Mucosa of rectum (tissue), 2 donors: ENCODE measurements at regions not wholly inside any gene's neighbourhood (a gene's known extent, or its start where the extent isn't known, plus 50 kb on each side); places are given as distances from the start of the nearest gene placed in this dataset.

Source experiments
- H3K27ac ChIP-seq, 2 donors: one replicate each; pipeline ENCODE4 v1.7.0; 2013; ENCODE audit warnings: inconsistent platforms in 2 of 2, low read depth in 2 of 2, low read length in 2 of 2
- H3K27me3 ChIP-seq, 2 donors: one replicate each; pipeline ENCODE4 v1.7.0; 2013; ENCODE audit warnings: low read length in 2 of 2; ENCODE audit not compliant: control insufficient read depth in 2 of 2, insufficient read depth in 2 of 2
- H3K36me3 ChIP-seq, 2 donors: one replicate each; pipeline ENCODE4 v1.7.0; 2013; ENCODE audit warnings: low read length in 2 of 2; ENCODE audit not compliant: control insufficient read depth in 2 of 2, insufficient read depth in 2 of 2
- H3K4me1 ChIP-seq, 2 donors: one replicate each; pipeline ENCODE4 v1.7.0; 2013; ENCODE audit warnings: low read length in 2 of 2, mild to moderate bottlenecking in 1 of 2; ENCODE audit not compliant: control insufficient read depth in 2 of 2, insufficient read depth in 2 of 2
- H3K4me3 ChIP-seq, 2 donors: one replicate each; pipeline ENCODE4 v1.7.0; 2013; ENCODE audit warnings: low read length in 2 of 2
- H3K9ac ChIP-seq, 2 donors: one replicate each; pipeline ENCODE4 v1.7.0; 2013; ENCODE audit warnings: low read length in 2 of 2, low read depth in 1 of 2, mild to moderate bottlenecking in 1 of 2
- H3K9me3 ChIP-seq, 2 donors: one replicate each; pipeline ENCODE4 v1.7.0; 2013; ENCODE audit warnings: low read length in 2 of 2; ENCODE audit not compliant: control insufficient read depth in 2 of 2
- donor health status: healthy.
- donor health status: Normal muscosa, but diverticular disease.

- no peak overlapping the region for H3K27ac ChIP-seq
- H3K9ac ChIP-seq, result no peak overlapping the region
- no peaks in the 10 kb centered on the region for H3K9me3 ChIP-seq
- H3K4me3 ChIP-seq, result no peak overlapping the region
- peaks cover 0 to 5% of the 10 kb centered on the region in 2 donors for H3K4me1 ChIP-seq
- no peaks in the 10 kb centered on the region for H3K27me3 ChIP-seq
- H3K36me3 ChIP-seq, result no peaks in the 10 kb centered on the region
Measured at GRCh38 chr1:94651076-94651475, 109.5 kb upstream of the F3 start.

GRCh38 chr1:94650301-94650700 lies 108.7 kb upstream of the F3 start:
- H3K27me3 ChIP-seq, result no peaks in the 10 kb centered on the region
- no peak overlapping the region for H3K27ac ChIP-seq
- H3K4me3 ChIP-seq, result no peak overlapping the region
- peaks cover 0 to 5% of the 10 kb centered on the region in 2 donors for H3K4me1 ChIP-seq
- H3K9ac ChIP-seq, result no peak overlapping the region
- no peaks in the 10 kb centered on the region for H3K9me3 ChIP-seq
- no peaks in the 10 kb centered on the region for H3K36me3 ChIP-seq

- H3K4me1 ChIP-seq, result peaks cover 8 to 10% of the 10 kb centered on the region in 2 donors
- H3K27me3 ChIP-seq, result no peaks in the 10 kb centered on the region
- no peaks in the 10 kb centered on the region for H3K36me3 ChIP-seq
- H3K9me3 ChIP-seq, result no peaks in the 10 kb centered on the region
- peak overlapping the region; percentile 10 to 46 for H3K27ac ChIP-seq
- H3K9ac ChIP-seq, result no peak overlapping the region
- H3K4me3 ChIP-seq, result no peak overlapping the region
Measured at GRCh38 chr1:94648225-94649007, 106.9 kb upstream of the F3 start.

- no peaks in the 10 kb centered on the region for H3K9me3 ChIP-seq
- no peak overlapping the region for H3K4me3 ChIP-seq
- H3K27ac ChIP-seq, result no peak overlapping the region
- H3K4me1 ChIP-seq, result peaks cover 8 to 10% of the 10 kb centered on the region in 2 donors
- H3K36me3 ChIP-seq, result no peaks in the 10 kb centered on the region
- no peak overlapping the region for H3K9ac ChIP-seq
- H3K27me3 ChIP-seq, result no peaks in the 10 kb centered on the region
Measured at GRCh38 chr1:94646786-94647555, 105.4 kb upstream of the F3 start.

- no peak overlapping the region for H3K9ac ChIP-seq
- H3K27ac ChIP-seq, result no peak overlapping the region
- H3K9me3 ChIP-seq, result no peaks in the 10 kb centered on the region
- peaks cover 8 to 10% of the 10 kb centered on the region in 2 donors for H3K4me1 ChIP-seq
- no peaks in the 10 kb centered on the region for H3K27me3 ChIP-seq
- no peaks in the 10 kb centered on the region for H3K36me3 ChIP-seq
- no peak overlapping the region for H3K4me3 ChIP-seq
Measured at GRCh38 chr1:94646141-94646643, 104.6 kb upstream of the F3 start.

GRCh38 chr1:94644352-94644751 lies 102.8 kb upstream of the F3 start:
- no peak overlapping the region for H3K4me3 ChIP-seq
- no peaks in the 10 kb centered on the region for H3K36me3 ChIP-seq
- no peak overlapping the region for H3K27ac ChIP-seq
- no peaks in the 10 kb centered on the region for H3K9me3 ChIP-seq
- no peaks in the 10 kb centered on the region for H3K27me3 ChIP-seq
- no peak overlapping the region for H3K9ac ChIP-seq
- peaks cover 8 to 10% of the 10 kb centered on the region in 2 donors for H3K4me1 ChIP-seq

- Histone ChIP-seq H3K4me1 (peaks cover 7 to 10% of the 10 kb centered on the region in 2 donors), H3K9me3 (no peaks in the 10 kb centered on the region), H3K36me3 (no peaks in the 10 kb centered on the region), H3K27ac (no peak overlapping the region), H3K27me3 (no peaks in the 10 kb centered on the region), H3K9ac (no peak overlapping the region), H3K4me3 (no peak overlapping the region)
Measured at GRCh38 chr1:94643819-94644218, 102.3 kb upstream of the F3 start.

GRCh38 chr1:94642617-94643321 lies 101.2 kb upstream of the F3 start:
- no peak overlapping the region for H3K27ac ChIP-seq
- H3K4me3 ChIP-seq, result no peak overlapping the region

GRCh38 chr1:94641990-94642389 lies 100.4 kb upstream of the F3 start:
- no peak overlapping the region for H3K4me3 ChIP-seq
- no peaks in the 10 kb centered on the region for H3K9me3 ChIP-seq
- H3K27me3 ChIP-seq, result no peaks in the 10 kb centered on the region
- no peaks in the 10 kb centered on the region for H3K36me3 ChIP-seq
- H3K4me1 ChIP-seq, result peaks cover 3 to 10% of the 10 kb centered on the region in 2 donors
- H3K27ac ChIP-seq, result no peak overlapping the region
- no peak overlapping the region for H3K9ac ChIP-seq

More at GRCh38 chr1:94642617-94643321, 101.2 kb upstream of the F3 start:
- Histone ChIP-seq H3K36me3 (no peaks in the 10 kb centered on the region), H3K9ac (no peak overlapping the region), H3K9me3 (no peaks in the 10 kb centered on the region), H3K27me3 (no peaks in the 10 kb centered on the region), H3K4me1 (peaks cover 3 to 10% of the 10 kb centered on the region in 2 donors)

- no peak overlapping the region for H3K9ac ChIP-seq
- H3K27me3 ChIP-seq, result no peaks in the 10 kb centered on the region
- H3K4me1 ChIP-seq, result peaks cover 3 to 10% of the 10 kb centered on the region in 2 donors
- no peaks in the 10 kb centered on the region for H3K36me3 ChIP-seq
- no peak overlapping the region for H3K4me3 ChIP-seq
- no peak overlapping the region for H3K27ac ChIP-seq
- no peaks in the 10 kb centered on the region for H3K9me3 ChIP-seq
Measured at GRCh38 chr1:94640125-94640524, 98.6 kb upstream of the F3 start.
